ENCODE measurements at regions not wholly inside any gene's neighbourhood (a gene's known extent, or its start where the extent isn't known, plus 50 kb on each side); places are given as distances from the start of the nearest gene placed in this dataset.

GRCh38 chr7:113694149-113694548 lies 224.7 kb downstream of the PPP1R3A start:
- TF ChIP-seq FOXM1 (IDR thresholded peaks at IDR 0.05; ENCODE audit: borderline replicate concordance): no peak
- TF ChIP-seq ZNF384 (IDR thresholded peaks at IDR 0.05): no peak
- TF ChIP-seq SP1 (IDR thresholded peaks at IDR 0.05): no peak
- no peak for TF ChIP-seq FOXK2 (IDR thresholded peaks at IDR 0.05)
- TF ChIP-seq CTBP1 (IDR thresholded peaks at IDR 0.05; ENCODE audit: borderline replicate concordance): no peak
- TF ChIP-seq BHLHE40 (IDR thresholded peaks at IDR 0.05; ENCODE audit: borderline replicate concordance): no peak
- TF ChIP-seq ARNT (IDR thresholded peaks at IDR 0.05): no peak
- no peak for TF ChIP-seq FOXA1 (IDR thresholded peaks at IDR 0.05)
- no peak for TF ChIP-seq SUZ12 (IDR thresholded peaks at IDR 0.05)
- no peak for TF ChIP-seq HDGF (IDR thresholded peaks at IDR 0.05; ENCODE audit: borderline replicate concordance)
- TF ChIP-seq L3MBTL2 (conservative IDR thresholded peaks at IDR 0.05): no peak
- TF ChIP-seq ELF4 (IDR thresholded peaks at IDR 0.05): no peak
- no peak for TF ChIP-seq PKNOX1 (IDR thresholded peaks at IDR 0.05)

Data from HEK293T (cell line).